GM23248 (cell line): ENCODE measurements at regions not wholly inside any gene's neighbourhood (a gene's known extent, or its start where the extent isn't known, plus 50 kb on each side); places are given as distances from the start of the nearest gene placed in this dataset.

Experiments used
- DNase-seq: peaks from one replicate; pipeline ENCODE4 v3.0.0-alpha.2; 2015
- H2AFZ ChIP-seq: fragments of 200-600 bp; sonication (generic); 2 replicates; pipeline ENCODE4 v1.6.1; 2016; ENCODE audit warnings: antibody characterized with exemption
- H3F3A ChIP-seq: fragments of 200-600 bp; sonication (generic); 2 replicates; pipeline ENCODE4 v1.6.1; 2016; ENCODE audit warnings: mild to moderate bottlenecking, antibody characterized with exemption, mixed run types; ENCODE audit not compliant: insufficient read depth
- H3K27ac ChIP-seq: fragments of 200-600 bp; sonication (generic); 2 replicates; pipeline ENCODE4 v1.5.1; 2016; ENCODE audit warnings: mild to moderate bottlenecking
- H3K27me3 ChIP-seq: fragments of 200-600 bp; sonication (generic); replicated peaks from 2 replicates; pipeline ENCODE4 v1.6.1; 2016; ENCODE audit warnings: mild to moderate bottlenecking; ENCODE audit not compliant: insufficient read depth
- H3K36me3 ChIP-seq: fragments of 200-600 bp; sonication (generic); 2 replicates; pipeline ENCODE4 v1.6.1; 2016; ENCODE audit warnings: low read depth, mild to moderate bottlenecking
- H3K4me1 ChIP-seq: fragments of 200-600 bp; sonication (generic); 2 replicates; pipeline ENCODE4 v1.6.1; 2016; ENCODE audit warnings: mild to moderate bottlenecking; ENCODE audit not compliant: insufficient read depth
- H3K4me2 ChIP-seq: fragments of 200-600 bp; sonication (generic); one replicate; pipeline ENCODE4 v1.6.1; 2016; ENCODE audit warnings: mild to moderate bottlenecking; ENCODE audit not compliant: unreplicated experiment
- H3K4me3 ChIP-seq: fragments of 200-600 bp; sonication (generic); 2 replicates; pipeline ENCODE4 v1.5.1; 2016; ENCODE audit warnings: mild to moderate bottlenecking
- H3K79me2 ChIP-seq: fragments of 200-600 bp; sonication (generic); 2 replicates; pipeline ENCODE4 v1.6.1; 2016; ENCODE audit warnings: mild to moderate bottlenecking; ENCODE audit not compliant: insufficient read depth
- H3K9ac ChIP-seq: fragments of 200-600 bp; sonication (generic); 2 replicates; pipeline ENCODE4 v1.6.1; 2016; ENCODE audit warnings: mild to moderate bottlenecking
- H3K9me2 ChIP-seq: fragments of 200-600 bp; sonication (generic); 2 replicates; pipeline ENCODE4 v1.6.1; 2016; ENCODE audit warnings: mixed run types, mild to moderate bottlenecking, moderate library complexity; ENCODE audit not compliant: insufficient read depth
- H3K9me3 ChIP-seq: fragments of 200-600 bp; sonication (generic); one replicate; pipeline ENCODE4 v1.6.1; 2017; ENCODE audit warnings: low read depth
- H4K20me1 ChIP-seq: fragments of 200-600 bp; sonication (generic); 2 replicates; pipeline ENCODE4 v1.6.0; 2016; ENCODE audit not compliant: insufficient read depth
- EZH2 ChIP-seq: fragments of 200-600 bp; sonication (generic); IDR thresholded peaks from 2 replicates; pipeline ENCODE4 v1.6.1; 2018; ENCODE audit warnings: antibody characterized with exemption, mild to moderate bottlenecking; ENCODE audit not compliant: insufficient read depth, poor library complexity, severe bottlenecking
- EZH2phosphoT487 ChIP-seq: fragments of 200-600 bp; sonication (generic); IDR thresholded peaks from 2 replicates; pipeline ENCODE4 v1.6.1; 2018; ENCODE audit warnings: antibody characterized with exemption, moderate library complexity, mild to moderate bottlenecking, low read depth; ENCODE audit not compliant: insufficient read depth
- WGBS, 2 experiments: methylation state at CpG; one replicate each; pipeline ENCODE4 v1.1.6; 2015 to 2017; ENCODE audit warnings: low lambda C conversion rate in 2 of 2, low coverage in 1 of 2; ENCODE audit errors: missing lambda C conversion rate in 2 of 2; 5-methylcytosine and 5-hydroxymethylcytosine counted together
- in situ Hi-C: fragments of 300-500 bp; cut with MboI; formaldehyde crosslinking; loops from 2 replicates; pipeline ENCODE4 v1.15.0; 2020

DNA sequence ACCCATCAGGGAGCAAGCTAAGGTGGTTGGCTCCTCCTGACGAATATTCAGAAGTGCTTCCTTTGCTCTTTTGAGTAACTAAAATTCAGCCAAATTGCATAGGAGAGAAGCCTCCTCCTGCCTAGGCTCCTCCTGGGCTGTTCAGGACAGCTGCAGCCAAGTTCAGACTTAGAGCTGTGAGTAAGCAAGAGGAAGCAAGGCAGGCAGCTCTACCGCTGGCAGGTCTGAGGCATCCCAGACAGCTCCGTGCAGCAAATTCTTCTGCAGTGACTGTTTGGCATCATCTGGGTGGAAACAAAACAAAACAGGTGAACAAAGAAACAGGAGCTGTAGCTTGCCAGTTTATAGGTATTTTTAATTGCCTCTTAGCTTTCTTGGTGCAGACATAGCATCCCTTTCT lies 421.0 kb downstream of the GADD45G start:
- Histone ChIP-seq H3F3A (no peaks in the 10 kb centered on the region), H3K4me3 (no peak overlapping the region), H3K9me3 (no peaks in the 10 kb centered on the region), H3K27me3 (no peaks in the 10 kb centered on the region), H3K27ac (no peak overlapping the region), H3K4me2 (no peak overlapping the region), H3K9ac (no peak overlapping the region), H3K4me1 (no peaks in the 10 kb centered on the region), H3K79me2 (no peaks in the 10 kb centered on the region), H3K9me2 (no peaks in the 10 kb centered on the region), H3K36me3 (no peaks in the 10 kb centered on the region), H2AFZ (no peak overlapping the region), H4K20me1 (no peaks in the 10 kb centered on the region)
- TF ChIP-seq EZH2phosphoT487 (no peak), EZH2 (no peak)
- WGBS, 2 experiments = 22 to 37% methylated on average over 3 of the region's 3 CpGs
- peak; percentile 10 for DNase-seq
- in situ Hi-C loops = no loop called here

- Histone ChIP-seq H3K79me2 (no peaks in the 10 kb centered on the region), H3K4me2 (no peak overlapping the region), H3K9me2 (no peaks in the 10 kb centered on the region), H2AFZ (no peak overlapping the region), H3K36me3 (no peaks in the 10 kb centered on the region), H3K27me3 (no peaks in the 10 kb centered on the region), H4K20me1 (no peaks in the 10 kb centered on the region), H3K9me3 (no peaks in the 10 kb centered on the region), H3K9ac (no peak overlapping the region), H3K4me1 (no peaks in the 10 kb centered on the region), H3K27ac (no peak overlapping the region), H3K4me3 (no peak overlapping the region), H3F3A (no peaks in the 10 kb centered on the region)
- in situ Hi-C loops = no loop called here
- WGBS, 2 experiments = 79 to 90% methylated on average over 1 of the region's 1 CpG
- no peak for DNase-seq
- TF ChIP-seq EZH2phosphoT487 = no peak
- TF ChIP-seq EZH2 = no peak
These were observed 422.5 kb downstream of the GADD45G start for GRCh38 chr9:90027296-90027790.

GRCh38 chr9:90029386-90029785 lies 424.6 kb downstream of the GADD45G start:
- Histone ChIP-seq H4K20me1 (no peaks in the 10 kb centered on the region), H3K27ac (no peak overlapping the region), H2AFZ (no peak overlapping the region), H3K27me3 (no peaks in the 10 kb centered on the region), H3F3A (no peaks in the 10 kb centered on the region), H3K4me1 (no peaks in the 10 kb centered on the region), H3K9me2 (no peaks in the 10 kb centered on the region), H3K4me2 (no peak overlapping the region), H3K36me3 (no peaks in the 10 kb centered on the region), H3K79me2 (no peaks in the 10 kb centered on the region), H3K4me3 (no peak overlapping the region), H3K9me3 (no peaks in the 10 kb centered on the region), H3K9ac (no peak overlapping the region)
- 35 to 46% methylated on average over 1 of the region's 1 CpG for WGBS, 2 experiments
- DNase-seq = no peak
- in situ Hi-C loops = no loop called here
- no peak for TF ChIP-seq EZH2
- no peak for TF ChIP-seq EZH2phosphoT487

DNA sequence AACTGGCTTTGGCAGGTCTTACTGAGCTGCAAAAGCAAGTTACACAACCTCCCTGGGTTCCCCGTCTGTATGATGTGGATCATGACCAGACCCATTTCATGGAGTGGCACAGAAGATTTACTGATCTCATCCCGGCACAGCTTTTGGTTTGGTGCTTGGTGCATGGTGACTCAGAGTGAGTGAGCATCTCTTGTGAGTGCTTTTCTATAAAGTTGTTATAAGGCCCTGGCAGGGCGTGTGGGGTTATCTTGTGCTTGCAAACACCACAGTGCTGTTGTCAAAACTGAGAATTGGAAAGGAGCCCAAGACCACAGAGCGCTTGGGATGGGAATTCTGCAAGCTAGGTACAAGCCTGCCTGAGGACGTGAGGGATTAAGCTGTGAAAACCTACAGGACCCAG lies 425.2 kb downstream of the GADD45G start:
- H2AFZ ChIP-seq = no peak overlapping the region
- H3K27ac ChIP-seq = no peak overlapping the region
- H3K36me3 ChIP-seq = no peaks in the 10 kb centered on the region
- no peaks in the 10 kb centered on the region for H4K20me1 ChIP-seq
- in situ Hi-C loops = no loop called here
- no peaks in the 10 kb centered on the region for H3K9me3 ChIP-seq
- H3K27me3 ChIP-seq = no peaks in the 10 kb centered on the region
- H3K4me1 ChIP-seq = no peaks in the 10 kb centered on the region
- H3K79me2 ChIP-seq = no peaks in the 10 kb centered on the region
- no peak overlapping the region for H3K4me2 ChIP-seq
- no peak overlapping the region for H3K9ac ChIP-seq
- H3F3A ChIP-seq = no peaks in the 10 kb centered on the region
- 54 to 60% methylated on average over 5 of the region's 5 CpGs for WGBS, 2 experiments
- H3K4me3 ChIP-seq = no peak overlapping the region
- TF ChIP-seq EZH2phosphoT487 (no peak), EZH2 (no peak)
- no peaks in the 10 kb centered on the region for H3K9me2 ChIP-seq
- peak; percentile 3 for DNase-seq
